Loucy (cell line): ENCODE measurements at regions not wholly inside any gene's neighbourhood (a gene's known extent, or its start where the extent isn't known, plus 50 kb on each side); places are given as distances from the start of the nearest gene placed in this dataset.

ENCODE experiments used
- H2AFZ ChIP-seq: fragments of 200-600 bp; sonication (generic); 2 replicates; pipeline ENCODE4 v1.6.0; 2016; ENCODE audit warnings: antibody characterized with exemption, mild to moderate bottlenecking, low read length, moderate library complexity
- H3F3A ChIP-seq: fragments of 200-600 bp; 2 replicates; pipeline ENCODE4 v1.6.0; 2016; ENCODE audit warnings: antibody characterized with exemption, low read depth, mild to moderate bottlenecking
- H3K27me3 ChIP-seq: fragments of 200-600 bp; sonication (generic); 2 replicates; pipeline ENCODE4 v1.6.1; 2014; ENCODE audit warnings: low read length, mild to moderate bottlenecking; ENCODE audit not compliant: insufficient read depth, poor library complexity, severe bottlenecking
- H3K36me3 ChIP-seq: fragments of 200-600 bp; sonication (generic); 2 replicates; pipeline ENCODE4 v1.6.1; 2016; ENCODE audit warnings: low read length; ENCODE audit not compliant: insufficient read depth
- H3K4me1 ChIP-seq: fragments of 200-600 bp; sonication (generic); 2 replicates; pipeline ENCODE4 v1.5.1; 2014; ENCODE audit warnings: low read length, mild to moderate bottlenecking; ENCODE audit not compliant: insufficient read depth, poor library complexity, severe bottlenecking
- H3K4me2 ChIP-seq: fragments of 200-600 bp; sonication (generic); 2 replicates; pipeline ENCODE4 v1.6.0; 2014; ENCODE audit warnings: antibody characterized with exemption, low read length, low read depth, mild to moderate bottlenecking; ENCODE audit not compliant: poor library complexity, severe bottlenecking
- H3K4me3 ChIP-seq: fragments of 200-600 bp; sonication (generic); 2 replicates; pipeline ENCODE4 v1.5.1; 2014; ENCODE audit warnings: low read length, mild to moderate bottlenecking, mixed read lengths; ENCODE audit not compliant: poor library complexity, severe bottlenecking
- H3K79me2 ChIP-seq: fragments of 200-600 bp; sonication (generic); 2 replicates; pipeline ENCODE4 v1.6.1; 2014; ENCODE audit warnings: low read length; ENCODE audit not compliant: insufficient read depth
- H3K9ac ChIP-seq: fragments of 200-600 bp; sonication (generic); 2 replicates; pipeline ENCODE4 v1.6.0; 2014; ENCODE audit warnings: mild to moderate bottlenecking, low read depth, low read length, moderate library complexity; ENCODE audit not compliant: poor library complexity, severe bottlenecking
- H3K9me2 ChIP-seq: fragments of 200-600 bp; sonication (generic); replicated peaks from 2 replicates; pipeline ENCODE4 v1.6.1; 2016; ENCODE audit warnings: low read depth, low read length, mixed read lengths
- H3K9me3 ChIP-seq: fragments of 200-600 bp; sonication (generic); 2 replicates; pipeline ENCODE4 v1.6.1; 2014; ENCODE audit warnings: mild to moderate bottlenecking, antibody characterized with exemption, low read length, low read depth; ENCODE audit not compliant: insufficient read depth
- H4K20me1 ChIP-seq: fragments of 200-600 bp; sonication (generic); 2 replicates; pipeline ENCODE4 v1.6.0; 2014; ENCODE audit warnings: antibody characterized with exemption, low read length, mild to moderate bottlenecking; ENCODE audit not compliant: insufficient read depth, poor library complexity, severe bottlenecking
- CTCF ChIP-seq: fragments of 200-600 bp; sonication (generic); conservative IDR thresholded peaks from 2 replicates; pipeline ENCODE4 v1.5.1; 2014; ENCODE audit warnings: mild to moderate bottlenecking, antibody characterized with exemption, low read length
- EZH2phosphoT487 ChIP-seq: fragments of 200-600 bp; IDR thresholded peaks from 2 replicates; pipeline ENCODE4 v1.6.1; 2018; ENCODE audit warnings: antibody characterized with exemption, mild to moderate bottlenecking, moderate library complexity, borderline replicate concordance

GRCh38 chr1:184141361-184141880 is 89.9 kb downstream of the TSEN15 start:
- H3K27me3 ChIP-seq, result no peaks in the 10 kb centered on the region
- no peak overlapping the region for H3K4me2 ChIP-seq
- H3K79me2 ChIP-seq, result no peaks in the 10 kb centered on the region
- H3K36me3 ChIP-seq, result no peaks in the 10 kb centered on the region
- no peaks in the 10 kb centered on the region for H3F3A ChIP-seq
- TF ChIP-seq CTCF, result no peak
- TF ChIP-seq EZH2phosphoT487, result no peak
- H3K9ac ChIP-seq, result no peak overlapping the region
- no peaks in the 10 kb centered on the region for H3K9me3 ChIP-seq
- H3K4me1 ChIP-seq, result no peaks in the 10 kb centered on the region
- no peak overlapping the region for H2AFZ ChIP-seq
- H3K9me2 ChIP-seq, result no peaks in the 10 kb centered on the region
- no peak overlapping the region for H3K4me3 ChIP-seq
- H4K20me1 ChIP-seq, result no peaks in the 10 kb centered on the region

GRCh38 chr1:184143449-184143848 is 91.9 kb downstream of the TSEN15 start:
- no peaks in the 10 kb centered on the region for H3K36me3 ChIP-seq
- H3K9me3 ChIP-seq, result no peaks in the 10 kb centered on the region
- H3K4me3 ChIP-seq, result no peak overlapping the region
- no peaks in the 10 kb centered on the region for H3F3A ChIP-seq
- H3K79me2 ChIP-seq, result no peaks in the 10 kb centered on the region
- H2AFZ ChIP-seq, result no peak overlapping the region
- TF ChIP-seq CTCF (peak; percentile 36), EZH2phosphoT487 (no peak)
- H3K4me1 ChIP-seq, result no peaks in the 10 kb centered on the region
- no peaks in the 10 kb centered on the region for H4K20me1 ChIP-seq
- H3K27me3 ChIP-seq, result no peaks in the 10 kb centered on the region
- H3K9me2 ChIP-seq, result no peaks in the 10 kb centered on the region
- no peak overlapping the region for H3K9ac ChIP-seq
- H3K4me2 ChIP-seq, result no peak overlapping the region

GRCh38 chr1:184145083-184145482 is 93.6 kb downstream of the TSEN15 start:
- Histone ChIP-seq H3K4me2 (no peak overlapping the region), H3K27me3 (no peaks in the 10 kb centered on the region), H3F3A (no peaks in the 10 kb centered on the region), H3K9ac (no peak overlapping the region), H4K20me1 (no peaks in the 10 kb centered on the region), H3K9me2 (no peaks in the 10 kb centered on the region), H3K4me1 (no peaks in the 10 kb centered on the region), H3K79me2 (no peaks in the 10 kb centered on the region), H3K9me3 (no peaks in the 10 kb centered on the region), H2AFZ (no peak overlapping the region), H3K36me3 (no peaks in the 10 kb centered on the region), H3K4me3 (no peak overlapping the region)
- TF ChIP-seq EZH2phosphoT487, result no peak
- no peak for TF ChIP-seq CTCF
